Parathyroid adenoma (tissue), 2 donors: ENCODE measurements at regions not wholly inside any gene's neighbourhood (a gene's known extent, or its start where the extent isn't known, plus 50 kb on each side); places are given as distances from the start of the nearest gene placed in this dataset.
"Not testable (repeated sequence)": the region's sequence is repeated elsewhere in the genome, so short reads cannot be mapped to it uniquely, and the experiment has no call there.

Experiments
- H2AFZ ChIP-seq: fragments of 300-600 bp; sonication (generic); one replicate; pipeline ENCODE4 v1.7.0; 2017; ENCODE audit warnings: antibody characterized with exemption, mild to moderate bottlenecking
- H3K27ac ChIP-seq: fragments of 300-600 bp; sonication (generic); one replicate; pipeline ENCODE4 v1.7.0; 2017
- H3K27me3 ChIP-seq: fragments of 300-600 bp; sonication (generic); one replicate; pipeline ENCODE4 v1.7.0; 2017; ENCODE audit warnings: low read length; ENCODE audit not compliant: control insufficient read depth, insufficient read depth
- H3K36me3 ChIP-seq: fragments of 300-600 bp; sonication (generic); one replicate; pipeline ENCODE4 v1.7.0; 2017; ENCODE audit warnings: low read length; ENCODE audit not compliant: control insufficient read depth, insufficient read depth
- H3K4me1 ChIP-seq: fragments of 300-600 bp; sonication (generic); one replicate; pipeline ENCODE4 v1.7.0; 2017; ENCODE audit warnings: control low read depth
- H3K4me2 ChIP-seq: fragments of 300-600 bp; sonication (generic); one replicate; pipeline ENCODE4 v1.7.0; 2017; ENCODE audit warnings: low read length
- H3K4me3 ChIP-seq: fragments of 300-600 bp; sonication (generic); one replicate; pipeline ENCODE4 v1.7.0; 2017; ENCODE audit warnings: low read depth, low read length
- H3K79me2 ChIP-seq: fragments of 300-600 bp; sonication (generic); one replicate; pipeline ENCODE4 v1.7.0; 2017; ENCODE audit warnings: control low read depth
- H3K9ac ChIP-seq: fragments of 300-600 bp; sonication (generic); one replicate; pipeline ENCODE4 v1.7.0; 2017; ENCODE audit warnings: mild to moderate bottlenecking
- H3K9me3 ChIP-seq: fragments of 300-600 bp; sonication (generic); one replicate; pipeline ENCODE4 v1.7.0; 2017; ENCODE audit warnings: low read length; ENCODE audit not compliant: control insufficient read depth
- TF ChIP-seq, protein P1 (sequence below): fragments of 300-600 bp; sonication (generic); IDR thresholded peaks from one replicate; pipeline ENCODE4 v1.7.0; 2017; ENCODE audit warnings: antibody characterized with exemption, mild to moderate bottlenecking
- donor health status: primary hyperparathyroidism.

DNA sequence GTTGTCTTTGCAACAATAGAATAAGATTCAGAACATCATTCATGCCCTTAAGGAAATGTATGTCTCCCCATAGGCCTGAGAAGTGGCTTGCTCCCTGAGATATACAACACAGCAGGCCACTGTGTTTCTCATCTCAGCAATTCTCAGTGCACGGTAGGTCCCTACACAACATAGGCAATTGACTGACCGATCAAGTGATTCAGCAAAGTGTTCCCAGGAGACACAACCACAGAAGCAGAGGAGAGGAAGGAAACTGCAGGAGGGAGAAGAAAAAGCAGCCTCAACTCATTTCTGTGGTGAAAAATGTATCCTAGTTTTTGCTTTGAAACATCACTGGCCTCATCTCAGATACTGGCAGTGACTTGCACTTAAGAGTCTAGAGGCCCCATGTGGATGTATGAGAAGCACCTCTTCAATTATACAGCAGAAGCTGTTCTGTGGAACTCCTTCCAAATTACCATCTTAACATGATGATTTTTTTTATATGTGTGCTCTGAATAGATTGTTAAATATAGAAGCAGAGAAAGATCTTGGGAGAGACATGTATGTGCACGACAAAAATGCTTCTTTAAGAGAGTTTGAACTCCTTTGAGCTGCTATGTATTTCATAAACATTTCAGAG, 306.8 kb downstream of the XPNPEP1 start:
- H3K4me2 ChIP-seq, result no peak overlapping the region
- no peaks in the 10 kb centered on the region for H3K36me3 ChIP-seq
- H3K79me2 ChIP-seq, result no peaks in the 10 kb centered on the region
- H3K4me1 ChIP-seq, result no peaks in the 10 kb centered on the region
- H3K27me3 ChIP-seq, result no peaks in the 10 kb centered on the region
- H3K9me3 ChIP-seq, result no peaks in the 10 kb centered on the region
- no peak overlapping the region for H3K27ac ChIP-seq
- no peak overlapping the region for H3K9ac ChIP-seq
- no peak overlapping the region for H2AFZ ChIP-seq
- no peak overlapping the region for H3K4me3 ChIP-seq
- TF ChIP-seq, protein P1, sequence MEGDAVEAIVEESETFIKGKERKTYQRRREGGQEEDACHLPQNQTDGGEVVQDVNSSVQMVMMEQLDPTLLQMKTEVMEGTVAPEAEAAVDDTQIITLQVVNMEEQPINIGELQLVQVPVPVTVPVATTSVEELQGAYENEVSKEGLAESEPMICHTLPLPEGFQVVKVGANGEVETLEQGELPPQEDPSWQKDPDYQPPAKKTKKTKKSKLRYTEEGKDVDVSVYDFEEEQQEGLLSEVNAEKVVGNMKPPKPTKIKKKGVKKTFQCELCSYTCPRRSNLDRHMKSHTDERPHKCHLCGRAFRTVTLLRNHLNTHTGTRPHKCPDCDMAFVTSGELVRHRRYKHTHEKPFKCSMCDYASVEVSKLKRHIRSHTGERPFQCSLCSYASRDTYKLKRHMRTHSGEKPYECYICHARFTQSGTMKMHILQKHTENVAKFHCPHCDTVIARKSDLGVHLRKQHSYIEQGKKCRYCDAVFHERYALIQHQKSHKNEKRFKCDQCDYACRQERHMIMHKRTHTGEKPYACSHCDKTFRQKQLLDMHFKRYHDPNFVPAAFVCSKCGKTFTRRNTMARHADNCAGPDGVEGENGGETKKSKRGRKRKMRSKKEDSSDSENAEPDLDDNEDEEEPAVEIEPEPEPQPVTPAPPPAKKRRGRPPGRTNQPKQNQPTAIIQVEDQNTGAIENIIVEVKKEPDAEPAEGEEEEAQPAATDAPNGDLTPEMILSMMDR, result no peak

DNA sequence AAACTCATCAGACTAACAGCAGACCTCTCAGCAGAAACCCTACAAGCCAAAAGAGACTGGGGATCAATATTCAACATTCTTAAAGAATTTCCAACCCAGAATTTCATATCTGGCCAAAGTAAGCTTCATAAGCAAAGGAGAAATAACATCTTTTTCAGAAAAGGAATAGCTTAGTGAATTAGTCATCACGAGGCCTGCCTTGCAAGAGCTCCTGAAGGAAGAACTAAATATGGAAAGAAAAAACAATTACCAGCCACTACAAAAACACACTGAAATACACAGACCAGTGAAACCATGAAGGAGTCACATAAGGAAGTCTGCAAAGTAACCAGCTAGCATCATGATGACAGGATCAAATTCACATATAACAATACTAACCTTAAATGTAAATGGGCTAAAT, 328.0 kb downstream of the XPNPEP1 start:
- H3K79me2 ChIP-seq, H3K4me1 ChIP-seq, H2AFZ ChIP-seq, H3K4me3 ChIP-seq, H3K4me2 ChIP-seq, H3K27me3 ChIP-seq, H3K27ac ChIP-seq, H3K9me3 ChIP-seq, H3K36me3 ChIP-seq, H3K9ac ChIP-seq: not testable (repeated sequence)

DNA sequence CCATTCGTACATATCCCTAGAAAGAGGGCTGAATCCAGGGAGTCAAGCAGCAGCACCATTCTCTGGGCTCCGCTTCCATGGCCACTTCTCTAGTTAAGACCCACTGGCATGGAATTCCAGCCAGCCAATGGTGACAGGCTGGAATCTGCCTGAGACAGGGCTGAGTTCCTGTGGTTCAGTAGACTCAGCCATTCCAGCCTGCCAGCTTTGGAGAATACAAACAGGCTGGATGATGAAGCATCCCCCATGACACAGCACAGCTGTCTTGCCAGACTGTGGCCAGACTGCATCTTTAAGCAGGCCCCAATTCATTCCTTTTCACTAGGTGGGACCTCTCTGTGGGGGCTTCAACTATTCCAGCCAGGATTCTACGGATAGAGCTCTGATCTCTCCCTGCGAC, 329.6 kb downstream of the XPNPEP1 start:
- no peaks in the 10 kb centered on the region for H3K4me1 ChIP-seq
- H3K4me3 ChIP-seq, result no peak overlapping the region
- no peaks in the 10 kb centered on the region for H3K9me3 ChIP-seq
- no peak overlapping the region for H3K27ac ChIP-seq
- H3K27me3 ChIP-seq, result no peaks in the 10 kb centered on the region
- H3K79me2 ChIP-seq, result no peaks in the 10 kb centered on the region
- TF ChIP-seq, protein P1, result no peak
- H3K9ac ChIP-seq, result no peak overlapping the region
- H2AFZ ChIP-seq, result no peak overlapping the region
- no peaks in the 10 kb centered on the region for H3K36me3 ChIP-seq
- no peak overlapping the region for H3K4me2 ChIP-seq

DNA sequence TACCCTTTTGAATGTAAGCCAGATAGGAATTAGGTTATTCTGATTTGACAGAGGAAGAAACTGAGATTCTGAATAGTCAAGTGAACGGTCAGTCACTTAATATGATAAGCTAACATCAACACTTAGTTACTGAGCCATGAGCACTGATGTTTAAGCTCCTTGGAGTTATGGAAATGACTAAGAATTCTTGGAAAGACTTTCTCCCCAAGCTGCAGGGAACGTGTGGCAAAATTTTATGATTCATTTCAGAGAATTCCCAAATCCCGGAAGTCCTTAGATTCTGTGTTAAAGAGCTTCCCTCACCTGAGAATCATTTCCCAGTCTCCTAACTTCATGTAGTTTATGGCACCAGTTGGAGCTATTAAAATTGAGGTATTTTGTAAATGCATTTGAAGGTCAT, 330.9 kb downstream of the XPNPEP1 start:
- TF ChIP-seq, protein P1, result no peak
- H3K27ac ChIP-seq, result no peak overlapping the region
- H3K79me2 ChIP-seq, result no peaks in the 10 kb centered on the region
- no peak overlapping the region for H3K9ac ChIP-seq
- H2AFZ ChIP-seq, result no peak overlapping the region
- no peaks in the 10 kb centered on the region for H3K4me1 ChIP-seq
- no peak overlapping the region for H3K4me2 ChIP-seq
- no peak overlapping the region for H3K4me3 ChIP-seq
- no peaks in the 10 kb centered on the region for H3K9me3 ChIP-seq
- no peaks in the 10 kb centered on the region for H3K27me3 ChIP-seq
- H3K36me3 ChIP-seq, result no peaks in the 10 kb centered on the region

DNA sequence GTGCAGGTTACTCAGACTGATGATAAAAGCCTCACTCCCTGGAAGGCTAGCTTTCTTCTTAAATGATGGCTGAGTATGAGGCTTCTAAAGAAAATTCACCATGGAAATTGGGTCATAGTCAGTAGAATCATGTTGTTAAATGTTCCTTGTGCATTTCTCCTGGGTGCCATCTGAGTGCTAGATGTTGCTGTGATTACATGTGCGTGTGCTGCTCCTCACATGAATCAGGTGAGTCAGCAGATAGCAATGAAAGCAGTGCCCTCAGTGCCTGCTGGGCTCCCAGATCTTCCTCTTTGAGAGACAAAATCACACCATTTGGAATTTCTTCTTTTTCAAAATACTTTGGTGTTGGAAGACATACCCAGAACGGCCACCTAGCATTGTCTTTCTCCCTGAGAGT, 331.7 kb downstream of the XPNPEP1 start:
- Histone ChIP-seq H3K4me3 (no peak overlapping the region), H3K27ac (no peak overlapping the region), H3K9me3 (no peaks in the 10 kb centered on the region), H3K9ac (no peak overlapping the region), H2AFZ (no peak overlapping the region), H3K4me1 (no peaks in the 10 kb centered on the region), H3K27me3 (no peaks in the 10 kb centered on the region), H3K4me2 (no peak overlapping the region), H3K36me3 (no peaks in the 10 kb centered on the region), H3K79me2 (no peaks in the 10 kb centered on the region)
- TF ChIP-seq, protein P1, result no peak
